NOMO-1 treated with dmso at 0.1 percent for 144 hours (cell line): ENCODE measurements at regions not wholly inside any gene's neighbourhood (a gene's known extent, or its start where the extent isn't known, plus 50 kb on each side); places are given as distances from the start of the nearest gene placed in this dataset.
"Not testable (repeated sequence)": the region's sequence is repeated elsewhere in the genome, so short reads cannot be mapped to it uniquely, and the experiment has no call there.

Source experiments
- DNase-seq: peaks from one replicate; lab custom pipeline; 2025; ENCODE audit not compliant: unreplicated experiment; lab: John Stamatoyannopoulos, UW

DNA sequence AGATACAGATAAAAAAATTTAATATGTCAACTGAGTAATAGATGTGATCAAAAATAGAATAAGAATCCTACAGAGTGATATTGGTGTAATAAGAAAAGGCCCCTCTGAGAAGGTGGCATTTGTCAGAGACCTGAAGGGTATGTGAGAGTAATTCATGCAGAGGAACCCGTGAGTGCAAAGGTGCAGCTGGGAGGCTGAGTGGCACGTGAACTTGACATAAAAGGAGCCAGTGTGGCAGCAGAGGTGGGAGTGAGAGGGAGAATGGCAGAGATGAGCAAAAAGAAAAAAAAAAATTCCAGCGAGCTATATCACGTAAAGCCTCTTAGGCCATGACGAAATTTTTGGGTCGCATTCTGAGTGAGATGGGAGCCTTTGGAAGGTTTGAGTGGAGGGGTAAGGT is 588.9 kb downstream of the KCTD12 start:
- no peak for DNase-seq

DNA sequence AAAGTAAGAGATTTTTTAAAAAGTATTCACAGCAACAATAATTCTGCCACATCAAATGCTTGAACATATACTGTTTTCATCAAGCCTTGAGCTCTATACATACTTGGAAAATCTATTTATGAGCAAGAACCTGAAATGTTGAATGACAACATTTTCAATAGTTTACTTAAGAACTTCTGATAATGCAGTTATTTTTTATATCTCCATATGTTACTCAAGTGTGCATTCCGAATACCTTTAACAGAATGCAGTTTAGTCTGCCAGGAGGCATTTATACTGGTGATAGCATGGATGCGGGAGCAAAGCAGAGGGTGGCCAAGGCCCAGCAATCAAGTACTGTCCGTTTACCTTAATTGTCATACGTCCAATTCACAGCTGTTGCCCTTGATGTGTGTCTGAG is 589.5 kb downstream of the KCTD12 start:
- no peak for DNase-seq

DNA sequence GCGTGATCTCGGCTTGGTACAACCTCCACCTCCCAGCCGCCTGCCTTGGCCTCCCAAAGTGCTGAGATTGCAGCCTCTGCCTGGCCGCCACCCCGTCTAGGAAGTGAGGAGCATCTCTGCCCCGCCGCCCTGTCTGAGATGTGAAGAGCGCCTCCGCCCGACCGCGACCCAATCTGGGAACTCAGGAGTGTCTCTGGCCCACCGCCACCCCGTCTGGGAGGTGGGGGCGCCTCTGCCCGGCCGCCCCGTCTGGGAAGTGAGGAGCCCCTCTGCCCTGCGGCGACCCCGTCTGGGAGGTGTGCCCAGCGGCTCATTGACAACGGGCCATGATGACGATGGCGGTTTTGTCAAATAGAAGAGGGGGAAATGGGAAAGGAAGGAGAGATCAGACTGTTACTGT is 591.2 kb downstream of the KCTD12 start:
- not testable (repeated sequence) for DNase-seq

DNA sequence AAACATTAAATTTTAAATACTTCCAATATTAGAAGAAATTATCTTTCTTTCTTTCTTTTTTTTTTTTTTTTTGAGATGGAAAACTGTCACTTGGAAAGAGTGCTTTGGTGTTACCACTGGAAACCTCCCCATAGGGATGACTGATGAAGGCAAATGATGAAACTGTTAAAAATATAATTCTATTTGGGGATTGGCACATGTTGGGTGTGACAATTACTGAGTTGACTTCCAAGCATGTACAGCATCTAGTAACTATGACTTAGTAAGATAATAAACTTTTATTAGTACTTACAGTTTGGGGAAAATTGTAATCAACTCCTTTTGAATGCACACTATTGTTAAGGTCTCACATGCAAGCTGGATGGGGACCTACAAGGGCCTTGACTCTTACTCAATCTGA is 592.5 kb downstream of the KCTD12 start:
- no peak for DNase-seq

DNA sequence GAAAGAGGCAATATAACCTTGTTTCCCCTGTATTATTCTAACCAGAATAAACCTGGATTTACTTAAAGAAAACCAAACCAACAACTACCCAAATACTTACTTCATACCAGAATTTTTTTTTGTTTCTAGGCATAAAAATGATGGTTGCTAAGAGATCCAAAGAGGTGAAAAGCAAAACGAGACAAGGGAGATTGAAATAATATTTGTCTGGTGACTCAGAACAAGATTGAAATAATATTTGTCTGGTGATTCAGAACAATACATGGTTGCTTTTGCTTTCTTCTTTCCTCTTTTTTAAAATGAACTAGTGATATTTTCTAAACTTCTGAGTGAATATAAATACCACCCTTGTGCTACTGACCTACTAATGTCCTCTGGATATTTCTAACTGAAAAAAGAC is 592.9 kb downstream of the KCTD12 start:
- no peak for DNase-seq

DNA sequence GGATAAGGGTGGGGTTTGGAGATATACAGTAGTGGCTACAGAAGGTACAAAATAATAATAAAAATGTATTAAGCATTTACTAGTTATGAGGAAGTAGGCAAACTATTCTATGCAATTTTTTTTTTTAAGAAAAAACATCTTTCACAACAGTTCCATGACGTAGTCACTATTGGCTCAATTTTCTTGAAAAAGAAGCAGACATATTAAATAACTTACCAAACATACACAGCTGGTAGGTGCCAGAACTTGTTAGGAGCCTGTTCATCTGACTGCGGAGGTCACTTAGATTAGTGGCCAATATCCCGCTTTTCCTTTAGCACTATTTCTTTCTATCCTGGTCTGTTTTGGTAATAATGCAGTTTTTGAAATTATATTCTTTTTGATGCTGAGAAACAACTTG is 593.5 kb downstream of the KCTD12 start:
- no peak for DNase-seq

DNA sequence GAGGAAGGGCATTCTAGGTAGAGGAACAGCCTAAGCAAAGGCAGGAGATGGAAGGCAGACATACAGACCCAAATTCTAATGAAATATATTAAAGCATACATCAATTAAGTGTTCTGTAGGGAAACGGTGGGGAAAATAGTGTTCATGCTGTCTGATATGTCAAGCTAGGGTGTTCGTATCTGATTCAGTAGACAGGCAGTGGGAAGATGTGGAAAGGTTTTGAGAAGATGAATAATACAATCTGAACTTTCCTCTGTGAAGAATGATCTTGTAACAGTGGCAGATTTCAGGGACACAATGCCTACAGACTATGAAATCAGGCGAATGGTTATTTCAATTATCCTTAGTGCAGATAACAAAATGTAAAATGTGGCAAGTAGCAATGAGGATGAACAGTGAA is 594.2 kb downstream of the KCTD12 start:
- no peak for DNase-seq

DNA sequence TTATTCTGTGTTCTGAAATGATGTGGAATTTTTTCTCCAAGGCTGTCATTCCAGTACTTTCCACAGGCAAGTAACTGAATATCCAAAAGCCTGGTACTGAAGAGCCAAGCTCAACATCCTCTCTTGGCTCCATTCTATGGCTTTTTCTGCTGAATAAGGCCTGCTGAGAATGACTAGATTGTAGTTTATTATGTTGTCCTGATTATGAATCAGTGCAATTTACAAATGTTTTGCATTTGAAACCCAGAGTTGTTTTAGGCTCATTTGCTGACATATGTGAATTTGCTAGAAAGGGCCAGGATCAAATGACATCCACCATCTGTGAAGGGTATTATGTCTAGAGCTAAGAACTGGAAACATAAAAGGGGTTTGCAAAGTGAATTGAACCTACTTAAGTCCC is 596.6 kb downstream of the KCTD12 start:
- DNase-seq: no peak

DNA sequence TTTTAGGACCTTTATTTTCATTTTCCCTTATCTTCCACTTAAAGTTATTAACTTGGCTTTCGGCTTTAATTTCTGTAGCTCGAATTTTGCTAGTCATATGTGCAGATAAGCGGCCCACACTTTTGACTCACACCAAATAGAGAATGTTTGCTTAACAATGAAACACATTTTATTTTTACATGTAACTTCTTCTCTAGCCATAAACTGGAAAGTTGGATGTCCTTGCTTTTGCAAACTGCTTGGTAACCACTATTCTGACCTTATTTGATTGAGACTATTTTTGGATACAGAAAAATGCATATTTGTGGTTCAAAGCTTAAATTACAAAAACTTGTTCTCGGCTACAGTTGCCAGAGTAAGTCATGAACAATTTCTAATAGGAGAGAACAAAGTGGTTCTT is 600.0 kb downstream of the KCTD12 start:
- no peak for DNase-seq

DNA sequence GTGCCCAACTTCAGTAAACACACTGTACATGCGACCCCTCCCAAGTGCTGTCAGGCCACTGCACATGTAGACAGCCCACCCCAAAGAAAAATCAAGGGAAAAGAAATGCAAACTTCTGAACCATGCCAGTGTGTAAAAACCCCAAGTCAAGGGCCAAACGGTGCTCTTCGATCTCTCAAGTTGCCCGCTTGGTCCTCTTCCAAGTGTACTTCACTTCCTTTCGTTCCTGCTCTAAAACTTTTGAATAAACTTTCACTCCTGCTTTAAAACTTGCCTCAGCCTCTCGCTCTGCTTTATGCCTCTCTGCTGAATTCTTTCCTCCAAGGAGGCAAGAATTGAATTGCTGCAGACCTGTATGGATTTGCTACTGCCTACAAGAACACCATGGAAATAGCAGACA is 600.7 kb downstream of the KCTD12 start:
- DNase-seq: no peak

DNA sequence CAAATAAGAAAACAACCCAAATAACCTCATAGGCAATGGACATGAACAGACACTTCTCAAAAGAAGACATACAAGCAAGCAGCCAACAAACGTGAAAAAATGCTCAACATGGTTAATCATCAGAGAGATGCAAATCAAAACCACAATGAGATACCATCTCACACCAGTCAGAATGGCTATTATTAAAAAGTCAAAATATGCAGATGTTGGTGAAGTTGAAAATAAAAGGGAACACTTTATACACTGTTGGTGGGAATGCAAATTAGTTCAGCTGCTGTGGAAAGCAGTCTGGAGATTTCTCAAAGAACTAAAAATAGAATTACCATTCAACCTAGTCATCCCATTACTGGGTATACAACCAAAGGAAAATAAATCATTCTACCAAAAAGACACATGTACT is 606.4 kb downstream of the KCTD12 start:
- not testable (repeated sequence) for DNase-seq

DNA sequence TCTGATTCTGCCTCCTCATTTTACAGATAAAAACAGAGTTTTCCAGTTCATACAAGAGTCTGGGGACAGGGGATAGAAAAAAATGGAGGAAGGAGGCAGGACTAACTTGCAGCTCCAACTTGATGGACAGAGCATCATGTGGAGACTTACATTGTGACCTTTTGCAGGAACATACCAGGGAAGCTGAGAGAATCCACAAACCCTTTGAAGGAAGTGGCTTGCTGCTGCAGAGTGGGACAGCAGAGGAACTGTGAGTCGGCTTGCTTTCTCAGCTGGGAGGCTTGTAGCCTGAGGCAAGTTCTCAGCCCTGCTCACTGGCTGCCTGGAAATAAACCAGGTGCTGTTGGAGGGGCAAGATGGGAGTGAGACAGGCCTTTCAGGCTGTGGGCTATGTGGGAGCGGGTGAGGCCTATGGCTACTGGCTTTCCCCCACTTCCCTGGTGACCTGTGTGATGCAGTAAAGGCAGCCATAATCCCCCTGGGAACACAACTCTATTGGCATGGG is 614.4 kb downstream of the KCTD12 start:
- DNase-seq: no peak

DNA sequence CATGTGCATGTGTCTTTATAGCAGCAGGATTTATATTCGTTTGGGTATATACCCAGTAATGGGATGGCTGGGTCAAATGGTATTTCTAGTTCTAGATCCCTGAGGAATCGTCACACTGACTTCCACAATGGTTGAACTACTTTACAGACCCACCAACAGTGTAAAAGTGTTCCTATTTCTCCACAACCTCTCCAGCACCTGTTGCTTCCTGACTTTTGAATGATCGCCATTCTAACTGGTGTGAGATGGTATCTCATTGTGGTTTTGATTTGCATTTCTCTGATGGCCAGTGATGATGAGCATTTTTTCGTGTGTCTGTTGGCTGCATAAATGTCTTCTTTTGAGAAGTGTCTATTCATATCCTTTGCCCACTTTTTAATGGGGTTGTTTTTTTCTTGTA is 617.9 kb downstream of the KCTD12 start:
- not testable (repeated sequence) for DNase-seq

DNA sequence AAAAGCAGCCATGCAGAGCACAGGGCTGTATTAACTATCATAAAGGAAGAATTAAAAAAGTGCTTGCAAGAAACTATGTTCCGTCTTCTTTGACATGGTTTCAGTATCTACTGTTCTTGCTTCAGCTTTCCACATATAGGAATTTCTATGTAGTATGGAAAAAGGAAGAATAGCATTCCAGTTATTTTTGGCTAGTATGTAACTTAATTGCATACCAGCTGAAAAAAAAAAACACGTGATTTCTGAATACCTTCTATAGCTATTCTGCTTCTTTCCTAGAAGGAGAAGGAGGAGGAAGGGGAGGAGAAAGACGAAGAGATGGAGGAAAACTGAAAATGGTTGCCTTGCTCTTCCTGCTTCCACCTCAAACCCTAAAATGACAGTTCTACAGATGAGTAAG is 619.0 kb downstream of the KCTD12 start:
- no peak for DNase-seq

DNA sequence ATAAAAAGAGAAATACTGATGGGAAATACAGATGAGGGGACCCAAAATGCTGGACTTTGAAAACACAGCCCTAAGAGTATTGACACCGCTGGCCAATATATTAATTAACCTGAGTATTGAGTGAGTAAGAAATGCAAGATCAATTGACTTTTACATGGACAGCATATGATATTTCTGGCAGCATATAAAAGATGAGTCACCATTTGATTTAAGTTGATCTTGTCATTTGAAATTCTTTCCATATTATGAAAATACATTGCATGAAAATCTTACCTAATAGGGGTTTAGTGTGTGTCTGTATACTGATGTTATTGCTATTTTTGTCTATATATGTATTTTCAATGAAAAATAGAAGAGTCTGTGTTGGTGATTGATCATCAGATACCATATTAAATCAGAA is 619.6 kb downstream of the KCTD12 start:
- no peak for DNase-seq

DNA sequence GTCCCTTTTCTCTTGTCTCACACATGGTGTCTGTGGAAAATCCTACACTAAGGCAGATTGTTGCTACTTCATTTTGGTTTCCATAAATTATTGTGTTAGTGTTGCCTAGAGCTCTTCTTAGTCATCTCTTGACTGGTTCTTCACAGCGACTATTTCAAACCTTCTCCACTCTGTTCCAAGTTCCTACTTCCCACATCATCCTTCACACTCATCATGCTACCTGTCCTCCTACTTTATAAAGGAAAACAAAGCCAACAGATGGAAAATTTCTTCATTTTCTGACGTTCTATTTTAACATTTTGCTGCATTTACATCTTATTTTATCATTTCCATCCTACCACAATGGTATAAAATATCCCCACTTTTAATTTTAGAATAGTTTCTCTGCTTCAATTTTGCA is 614.1 kb downstream of the LMO7 start:
- DNase-seq: no peak

DNA sequence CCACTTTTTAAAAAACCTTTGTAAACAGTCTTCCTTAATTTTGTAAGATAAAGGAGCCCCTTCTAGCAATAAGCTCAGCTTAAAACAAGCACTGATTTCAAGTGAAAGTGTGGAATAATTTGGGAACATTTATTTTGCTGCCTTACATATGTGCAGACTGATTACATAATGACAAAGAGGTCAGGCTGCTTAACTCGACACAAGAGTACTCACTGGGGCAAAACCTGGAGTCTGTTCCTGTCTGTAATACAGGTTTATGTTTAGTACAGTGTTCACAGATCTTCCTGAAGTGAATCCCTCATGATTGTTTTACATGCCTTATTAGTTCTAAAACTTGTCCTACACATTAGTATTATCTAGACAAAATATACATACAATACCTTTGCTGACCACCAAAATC is 609.8 kb downstream of the LMO7 start:
- DNase-seq: no peak

DNA sequence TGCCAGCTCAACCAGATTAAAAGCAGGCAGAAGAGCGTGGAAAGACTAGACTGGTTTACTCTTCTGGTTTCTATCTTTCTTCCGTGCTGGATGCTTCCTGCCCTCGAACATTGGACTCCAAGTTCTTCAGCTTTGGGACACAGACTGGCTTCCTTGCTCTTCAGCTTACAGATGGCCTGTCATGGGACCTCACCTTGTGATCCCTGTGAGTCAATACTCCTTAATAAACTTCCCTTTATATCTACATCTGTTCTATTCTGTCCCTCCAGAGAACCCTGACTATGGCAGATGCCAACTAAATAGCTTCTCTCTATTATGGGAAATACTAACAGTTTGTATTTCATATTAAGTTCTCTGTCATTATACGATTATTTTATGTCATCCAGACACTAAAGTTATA is 609.1 kb downstream of the LMO7 start:
- no peak for DNase-seq

DNA sequence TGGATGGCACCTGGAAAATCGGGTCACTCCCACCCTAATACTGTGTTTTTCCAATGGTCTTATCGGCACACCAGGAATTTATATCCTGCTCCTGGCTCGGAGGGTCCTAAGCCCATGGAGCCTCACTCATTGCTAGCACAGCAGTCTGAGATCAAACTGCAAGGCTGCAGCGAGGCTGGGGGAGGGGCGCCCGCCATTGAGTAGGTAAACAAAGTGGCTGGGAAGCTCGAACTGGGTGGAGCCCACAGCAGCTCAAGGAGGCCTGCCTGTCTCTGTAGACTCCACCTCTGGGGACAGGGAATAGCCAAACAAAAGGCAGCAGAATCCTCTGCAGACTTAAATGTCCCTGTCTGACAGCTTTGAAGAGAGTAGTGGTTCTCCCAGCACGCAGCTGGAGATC is 607.0 kb downstream of the LMO7 start:
- not testable (repeated sequence) for DNase-seq

DNA sequence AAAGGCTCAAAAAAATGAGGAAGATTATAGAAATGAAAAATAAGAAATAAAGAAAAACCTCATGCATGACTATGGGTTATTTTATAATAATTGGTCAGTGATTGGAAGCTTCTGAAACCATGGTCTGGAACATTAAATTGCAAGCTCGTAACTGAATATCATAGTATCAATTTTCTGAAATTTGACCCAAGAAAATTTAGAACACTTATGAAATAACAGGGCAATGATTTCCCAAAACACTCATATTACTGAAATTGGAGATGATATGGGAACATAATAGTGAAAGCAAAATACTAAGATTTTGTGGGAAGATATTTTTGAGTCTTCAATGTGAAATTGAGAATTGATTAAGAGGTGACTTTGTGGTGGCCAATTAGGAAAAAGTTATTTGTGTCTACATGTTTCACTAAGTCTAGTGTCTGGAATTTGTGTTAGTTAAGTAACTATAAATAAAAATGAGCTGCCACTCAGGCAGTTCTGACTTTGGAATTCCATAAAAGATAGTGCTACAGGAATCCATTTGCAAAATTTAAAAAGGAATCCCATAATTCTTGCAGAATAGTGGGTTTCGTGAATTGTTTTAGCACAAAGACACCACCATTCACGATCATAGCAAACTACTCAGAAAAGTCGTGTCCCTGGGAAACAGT is 603.0 kb downstream of the LMO7 start:
- no peak for DNase-seq

DNA sequence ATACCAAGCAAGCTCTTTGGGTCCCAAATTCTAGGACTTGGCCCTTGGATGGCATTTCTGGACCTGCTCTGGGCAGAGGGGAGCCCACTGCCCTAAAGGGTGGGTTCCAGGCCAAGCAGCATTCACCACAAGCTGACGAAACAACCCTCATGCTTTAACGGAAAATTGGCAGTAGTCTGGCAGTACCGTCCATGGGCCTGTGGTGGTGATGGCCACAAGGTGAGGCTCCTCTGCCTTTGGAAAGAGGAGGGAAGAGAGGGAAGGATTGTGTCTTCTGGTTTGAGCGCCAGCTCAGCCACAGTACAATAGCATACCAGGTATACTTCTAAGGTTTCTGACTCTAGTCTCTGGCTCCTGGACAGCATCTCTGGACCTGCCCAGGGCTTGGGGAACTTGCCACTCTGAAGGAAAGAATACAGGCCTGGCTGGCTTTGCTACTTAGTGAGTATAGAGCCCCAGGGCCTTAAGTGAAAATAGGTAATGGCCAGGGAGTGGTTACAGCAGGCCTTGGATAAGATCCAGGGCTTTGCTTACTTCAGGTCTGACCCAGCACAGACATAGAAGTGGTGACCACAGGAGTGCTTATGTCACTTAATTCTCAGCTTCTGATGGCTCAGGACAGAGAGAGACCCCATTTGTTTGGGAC is 595.5 kb downstream of the LMO7 start:
- DNase-seq: no peak

DNA sequence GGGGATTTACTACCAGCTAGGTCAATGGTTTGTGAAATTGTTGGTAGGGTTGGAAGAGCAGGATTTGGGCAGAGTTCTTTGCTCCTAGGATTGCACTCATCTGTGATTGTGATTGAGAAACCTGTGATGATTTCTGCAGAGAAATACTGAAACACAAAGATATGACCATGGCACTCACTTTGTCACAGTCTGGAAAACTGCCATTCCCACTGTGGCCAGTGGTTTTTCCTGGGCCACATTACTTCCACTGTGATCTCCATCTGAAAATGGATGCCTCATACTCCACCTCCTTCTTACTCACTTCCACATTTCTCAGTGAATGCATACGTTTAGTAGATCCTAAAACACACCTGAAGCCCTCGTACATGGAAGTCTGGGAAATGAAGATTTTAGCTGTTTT is 593.2 kb downstream of the LMO7 start:
- no peak for DNase-seq

DNA sequence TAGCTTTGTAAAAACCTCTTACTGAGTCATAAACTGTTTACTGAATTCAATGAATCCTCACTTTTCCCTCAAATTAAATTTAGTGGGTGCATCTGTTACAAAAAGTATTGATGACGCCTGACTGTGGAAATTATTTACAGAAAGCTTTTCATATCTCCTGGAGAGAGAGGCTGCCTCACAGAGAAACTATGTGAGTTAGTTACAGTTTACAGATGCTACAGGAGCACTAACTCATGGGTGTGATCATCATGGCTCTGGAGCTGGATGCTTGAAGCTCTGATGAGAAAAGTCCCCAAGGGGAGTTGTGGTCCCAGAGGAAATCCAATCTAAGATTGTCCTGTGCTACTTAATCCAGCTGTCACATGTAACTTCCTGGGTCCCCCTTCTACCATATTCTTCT is 590.8 kb downstream of the LMO7 start:
- no peak for DNase-seq
